HUES48 (cell line): ENCODE measurements at regions not wholly inside any gene's neighbourhood (a gene's known extent, or its start where the extent isn't known, plus 50 kb on each side); places are given as distances from the start of the nearest gene placed in this dataset.

Source experiments
- H3K27ac ChIP-seq: one replicate; pipeline ENCODE4 v1.7.0; 2013; ENCODE audit warnings: low read depth, low read length, inconsistent platforms
- H3K27me3 ChIP-seq: 2 replicates; pipeline ENCODE4 v1.6.1; 2013; ENCODE audit warnings: mild to moderate bottlenecking, low read length; ENCODE audit not compliant: control insufficient read depth, insufficient read depth
- H3K36me3 ChIP-seq: 2 replicates; pipeline ENCODE4 v1.6.1; 2013; ENCODE audit warnings: low read length; ENCODE audit not compliant: control insufficient read depth, insufficient read depth
- H3K4me1 ChIP-seq: 2 replicates; pipeline ENCODE4 v1.6.1; 2013; ENCODE audit warnings: mild to moderate bottlenecking, low read length; ENCODE audit not compliant: control insufficient read depth, insufficient read depth
- H3K4me3 ChIP-seq: 2 replicates; pipeline ENCODE4 v1.5.1; 2013; ENCODE audit warnings: mild to moderate bottlenecking, low read depth, low read length
- H3K9ac ChIP-seq: 2 replicates; pipeline ENCODE4 v1.6.1; 2013; ENCODE audit warnings: mild to moderate bottlenecking, low read depth, low read length, moderate library complexity
- H3K9me3 ChIP-seq: 2 replicates; pipeline ENCODE4 v1.6.1; 2013; ENCODE audit warnings: low read length; ENCODE audit not compliant: control insufficient read depth, insufficient read depth

DNA sequence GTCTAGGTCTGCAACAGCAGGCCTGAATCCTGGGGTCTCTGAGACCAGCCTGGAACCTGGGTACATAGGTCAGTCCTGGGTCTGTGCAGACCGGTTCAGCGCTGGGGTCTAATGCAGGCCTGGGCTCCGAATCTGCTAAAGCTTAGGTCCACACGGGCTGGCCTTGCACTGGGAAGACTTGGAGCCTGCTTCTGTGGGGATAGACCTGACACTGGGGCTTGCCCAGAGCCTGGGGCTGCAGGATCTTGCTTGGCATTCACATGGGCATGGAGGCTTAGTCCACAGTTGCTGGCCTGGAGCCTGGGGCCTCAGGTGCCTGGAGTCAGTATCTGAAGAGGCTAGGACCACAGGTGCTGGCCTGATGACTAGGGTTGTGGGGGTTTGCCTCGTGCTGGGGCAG, 369.8 kb upstream of the SEL1L start:
- H3K4me1 ChIP-seq, result no peaks in the 10 kb centered on the region
- no peak overlapping the region for H3K9ac ChIP-seq
- peaks cover 12% of the 10 kb centered on the region; the same call in 1 of the 2 replicates for H3K9me3 ChIP-seq
- H3K27me3 ChIP-seq, result no peaks in the 10 kb centered on the region
- no peak overlapping the region for H3K4me3 ChIP-seq
- H3K36me3 ChIP-seq, result no peaks in the 10 kb centered on the region
- H3K27ac ChIP-seq, result no peak overlapping the region

GRCh38 chr14:81927070-81927469, 393.4 kb upstream of the SEL1L start:
- Histone ChIP-seq H3K9ac (no peak overlapping the region), H3K9me3 (no peaks in the 10 kb centered on the region), H3K27ac (no peak overlapping the region), H3K36me3 (no peaks in the 10 kb centered on the region), H3K4me1 (no peaks in the 10 kb centered on the region), H3K27me3 (no peaks in the 10 kb centered on the region), H3K4me3 (no peak overlapping the region)

DNA sequence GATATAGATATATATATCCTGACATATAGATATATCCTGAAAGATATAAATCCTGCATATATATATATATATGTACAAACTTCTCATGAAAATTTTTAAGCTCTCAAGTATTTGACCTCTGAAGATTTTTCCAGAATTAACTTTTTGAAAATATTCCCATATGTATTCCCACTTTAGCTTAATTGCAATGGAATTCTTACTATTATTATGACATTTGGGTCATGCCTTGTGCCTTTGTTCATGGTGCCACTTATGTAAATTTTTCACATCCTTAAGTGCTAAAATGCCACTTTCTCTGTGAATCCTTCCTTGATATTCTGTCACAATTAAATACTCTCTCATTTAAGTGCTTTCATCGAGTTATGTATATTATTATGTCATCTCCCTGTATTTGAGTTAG, 398.2 kb upstream of the SEL1L start:
- H3K4me1 ChIP-seq, result peaks cover 10% of the 10 kb centered on the region; the same call in 1 of the 2 replicates

DNA sequence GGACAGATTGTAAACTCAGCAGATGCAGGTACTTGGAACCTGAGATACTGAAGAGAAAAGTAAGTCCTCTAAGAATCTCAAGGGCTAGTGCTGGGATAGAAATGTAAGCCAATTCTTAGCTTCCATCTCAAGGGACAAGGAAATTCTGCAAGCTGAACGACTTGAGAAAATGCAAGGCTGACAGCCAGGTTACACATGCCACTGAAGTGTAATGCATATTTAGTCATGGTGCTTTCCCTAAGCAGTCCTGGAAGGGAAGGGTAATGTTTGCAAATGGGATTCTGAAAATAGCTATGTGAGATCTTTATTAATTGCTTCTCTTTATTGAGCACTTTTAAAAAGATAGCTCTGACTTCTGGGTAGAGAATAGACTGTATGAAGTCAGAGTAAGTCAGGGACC, 402.7 kb upstream of the SEL1L start:
- no peaks in the 10 kb centered on the region for H3K9me3 ChIP-seq
- no peak overlapping the region for H3K9ac ChIP-seq
- peaks cover 14% of the 10 kb centered on the region for H3K4me1 ChIP-seq
- no peak overlapping the region for H3K4me3 ChIP-seq
- H3K36me3 ChIP-seq, result no peaks in the 10 kb centered on the region
- H3K27me3 ChIP-seq, result no peaks in the 10 kb centered on the region
- no peak overlapping the region for H3K27ac ChIP-seq

More for the DNA sequence above, 398.2 kb upstream of the SEL1L start:
- H3K27me3 ChIP-seq, result no peaks in the 10 kb centered on the region
- H3K9ac ChIP-seq, result no peak overlapping the region
- H3K36me3 ChIP-seq, result no peaks in the 10 kb centered on the region
- H3K27ac ChIP-seq, result no peak overlapping the region
- no peaks in the 10 kb centered on the region for H3K9me3 ChIP-seq
- H3K4me3 ChIP-seq, result no peak overlapping the region

GRCh38 chr14:81936902-81937301, 403.2 kb upstream of the SEL1L start:
- no peak overlapping the region for H3K9ac ChIP-seq
- no peaks in the 10 kb centered on the region for H3K36me3 ChIP-seq
- no peak overlapping the region for H3K27ac ChIP-seq
- no peaks in the 10 kb centered on the region for H3K9me3 ChIP-seq
- no peaks in the 10 kb centered on the region for H3K27me3 ChIP-seq
- no peak overlapping the region for H3K4me3 ChIP-seq
- H3K4me1 ChIP-seq, result peaks cover 14% of the 10 kb centered on the region

DNA sequence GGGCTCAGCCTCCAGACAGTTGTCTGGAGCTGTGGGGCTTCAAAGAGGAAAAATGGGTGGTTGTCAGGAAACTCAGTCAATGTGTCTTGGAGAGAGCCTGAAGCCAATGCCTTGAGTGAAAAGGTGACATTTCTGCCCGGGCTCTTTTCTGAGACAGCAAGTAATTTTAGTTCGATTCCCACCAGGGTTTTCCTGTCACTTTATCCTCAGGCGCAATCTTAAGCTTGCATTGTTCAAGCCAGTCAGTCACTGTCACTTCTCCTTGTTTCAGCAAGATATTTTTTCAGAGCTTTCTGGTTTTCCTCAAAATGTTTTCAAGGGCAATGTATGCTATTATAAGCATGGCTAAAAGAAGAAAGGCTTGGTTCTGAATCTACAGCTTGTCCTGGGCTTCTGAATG, 404.7 kb upstream of the SEL1L start:
- peaks cover 4% of the 10 kb centered on the region; the same call in 1 of the 2 replicates for H3K4me1 ChIP-seq
- no peak overlapping the region for H3K9ac ChIP-seq
- no peak overlapping the region for H3K4me3 ChIP-seq
- no peaks in the 10 kb centered on the region for H3K36me3 ChIP-seq
- no peaks in the 10 kb centered on the region for H3K27me3 ChIP-seq
- H3K27ac ChIP-seq, result no peak overlapping the region
- no peaks in the 10 kb centered on the region for H3K9me3 ChIP-seq

- Histone ChIP-seq H3K27me3 (no peaks in the 10 kb centered on the region), H3K36me3 (no peaks in the 10 kb centered on the region), H3K27ac (no peak overlapping the region), H3K4me1 (peaks cover 4% of the 10 kb centered on the region; the same call in 1 of the 2 replicates), H3K9ac (no peak overlapping the region), H3K4me3 (no peak overlapping the region), H3K9me3 (no peaks in the 10 kb centered on the region)
Measured at GRCh38 chr14:81940651-81941050, 407.0 kb upstream of the SEL1L start.

- no peak overlapping the region for H3K4me3 ChIP-seq
Measured at GRCh38 chr14:81942071-81942470, 408.4 kb upstream of the SEL1L start.

DNA sequence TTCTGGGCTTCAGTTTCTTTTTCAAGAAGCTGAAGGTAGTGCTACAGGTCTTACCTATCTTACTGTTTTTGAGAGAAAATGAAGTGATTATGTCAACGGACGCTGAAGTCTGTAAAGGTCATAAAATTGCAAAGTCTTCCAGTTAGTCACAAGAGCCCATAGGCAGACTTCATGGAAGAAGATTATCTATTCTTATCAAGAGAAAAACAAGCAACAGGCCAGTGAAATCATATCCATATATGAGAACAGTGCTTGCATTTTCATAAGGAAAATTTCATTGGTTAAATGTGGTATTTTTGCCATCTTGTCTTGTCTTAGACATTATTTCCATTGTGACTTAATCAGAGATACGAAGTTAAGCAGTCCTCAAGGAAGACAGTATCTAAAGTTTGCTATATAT, 412.7 kb upstream of the SEL1L start:
- Histone ChIP-seq H3K4me3 (no peak overlapping the region), H3K9ac (no peak overlapping the region), H3K27ac (no peak overlapping the region), H3K9me3 (no peaks in the 10 kb centered on the region), H3K36me3 (no peaks in the 10 kb centered on the region), H3K27me3 (no peaks in the 10 kb centered on the region), H3K4me1 (no peaks in the 10 kb centered on the region)

More at GRCh38 chr14:81942071-81942470, 408.4 kb upstream of the SEL1L start:
- Histone ChIP-seq H3K9me3 (no peaks in the 10 kb centered on the region), H3K27me3 (no peaks in the 10 kb centered on the region), H3K9ac (no peak overlapping the region), H3K27ac (no peak overlapping the region), H3K4me1 (peaks cover 4% of the 10 kb centered on the region; the same call in 1 of the 2 replicates), H3K36me3 (no peaks in the 10 kb centered on the region)

- no peaks in the 10 kb centered on the region for H3K27me3 ChIP-seq
- H3K9me3 ChIP-seq, result no peaks in the 10 kb centered on the region
- H3K4me1 ChIP-seq, result no peaks in the 10 kb centered on the region
- no peak overlapping the region for H3K9ac ChIP-seq
- H3K4me3 ChIP-seq, result no peak overlapping the region
- H3K27ac ChIP-seq, result no peak overlapping the region
- no peaks in the 10 kb centered on the region for H3K36me3 ChIP-seq
Measured at GRCh38 chr14:81946834-81947798, 413.5 kb upstream of the SEL1L start.

DNA sequence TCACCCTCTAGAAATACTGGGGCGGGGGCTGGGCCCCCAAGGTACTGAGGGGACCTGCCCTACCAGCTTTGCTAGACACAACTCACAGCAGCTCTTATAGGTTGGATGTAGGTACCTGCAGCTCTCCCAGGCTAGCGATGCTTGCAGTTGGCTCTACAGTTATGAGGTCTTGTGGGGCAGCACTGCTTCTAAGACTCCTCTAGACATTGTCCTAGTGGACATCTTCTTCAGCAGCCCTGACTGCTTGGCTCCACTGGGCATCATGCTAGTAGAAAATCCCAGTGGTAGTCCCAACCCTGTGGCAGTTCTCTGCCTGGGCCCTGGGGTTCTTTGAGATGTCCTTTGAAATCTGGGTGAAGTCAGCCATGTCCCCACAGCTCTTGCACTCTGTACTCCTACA, 419.3 kb upstream of the SEL1L start:
- H3K4me3 ChIP-seq, result no peak overlapping the region
- H3K9ac ChIP-seq, result no peak overlapping the region
- peaks cover 15% of the 10 kb centered on the region for H3K4me1 ChIP-seq
- no peaks in the 10 kb centered on the region for H3K9me3 ChIP-seq
- no peak overlapping the region for H3K27ac ChIP-seq
- no peaks in the 10 kb centered on the region for H3K27me3 ChIP-seq
- H3K36me3 ChIP-seq, result no peaks in the 10 kb centered on the region
